IMR-90 (cell line): ENCODE measurements at regions not wholly inside any gene's neighbourhood (a gene's known extent, or its start where the extent isn't known, plus 50 kb on each side); places are given as distances from the start of the nearest gene placed in this dataset.

Source experiments
- ATAC-seq: fragments of 200-7000 bp; cut with Tn5 transposase; 2 replicates; pipeline ENCODE4 v1.9.1; 2020; ENCODE audit warnings: low read depth, mild to moderate bottlenecking, moderate library complexity
- BruUV-seq: library from RNA; stranded (reverse); fragments of 400-500 nt; replicated peaks from 2 replicates; lab custom pipeline; 2021; lab: Mats Ljungman, UMichigan
- CTCF ChIA-PET: fragments of 300-600 bp; formaldehyde crosslinking; extraction: SDS; loops from one replicate; lab custom pipeline; 2021; ENCODE audit warnings: antibody characterized with exemption; lab: Yijun Ruan, JAX
- POLR2A ChIA-PET: fragments of 300-600 bp; sonication (Branson Sonifier 250); formaldehyde crosslinking; loops from one replicate; lab custom pipeline; 2022; ENCODE audit warnings: antibody characterized with exemption; ENCODE audit not compliant: unreplicated experiment; lab: Charles Lee
- DNase-seq: peaks from one replicate; pipeline ENCODE4 v3.0.0; 2013
- H2AFZ ChIP-seq: replicated peaks from 2 replicates; pipeline ENCODE3; 2013; ENCODE audit warnings: low read length, mild to moderate bottlenecking; ENCODE audit not compliant: poor library complexity
- H2AK5ac ChIP-seq: 2 replicates; pipeline ENCODE4 v1.6.1; 2013; ENCODE audit warnings: low read depth, low read length, inconsistent platforms
- H2AK9ac ChIP-seq: replicated peaks from 2 replicates; pipeline ENCODE3; 2013; ENCODE audit warnings: mild to moderate bottlenecking, low read depth, low read length, moderate library complexity; ENCODE audit not compliant: poor library complexity
- H2BK120ac ChIP-seq: 2 replicates; pipeline ENCODE4 v1.6.1; 2013; ENCODE audit warnings: low read depth, low read length, inconsistent platforms
- H2BK15ac ChIP-seq: 3 replicates; pipeline ENCODE4 v1.6.1; 2013; ENCODE audit warnings: low read depth, low read length, inconsistent platforms
- H2BK20ac ChIP-seq: 2 replicates; pipeline ENCODE4 v1.6.1; 2013; ENCODE audit warnings: low read depth, mild to moderate bottlenecking, inconsistent platforms, low read length, moderate library complexity
- H2BK5ac ChIP-seq: 2 replicates; pipeline ENCODE4 v1.6.1; 2013; ENCODE audit warnings: mild to moderate bottlenecking, low read depth, low read length, inconsistent platforms; ENCODE audit not compliant: poor library complexity, severe bottlenecking
- H3K14ac ChIP-seq: replicated peaks from 2 replicates; pipeline ENCODE4 v1.6.1; 2013; ENCODE audit warnings: low read depth, low read length, inconsistent platforms
- H3K18ac ChIP-seq: 2 replicates; pipeline ENCODE4 v1.6.1; 2013; ENCODE audit warnings: low read depth, low read length, control low read depth
- H3K23ac ChIP-seq: 2 replicates; pipeline ENCODE4 v1.6.1; 2013; ENCODE audit warnings: low read depth, low read length, inconsistent platforms
- H3K27ac ChIP-seq: 2 replicates; pipeline ENCODE4 v1.5.1; 2013; ENCODE audit warnings: mild to moderate bottlenecking, control low read depth, low read length; ENCODE audit not compliant: insufficient read depth
- H3K27me3 ChIP-seq: 2 replicates; pipeline ENCODE4 v1.6.1; 2013; ENCODE audit warnings: low read length; ENCODE audit not compliant: control insufficient read depth, insufficient read depth
- H3K36me3 ChIP-seq: 2 replicates; pipeline ENCODE4 v1.6.1; 2013; ENCODE audit warnings: low read length, mixed read lengths; ENCODE audit not compliant: control insufficient read depth, insufficient read depth
- H3K4ac ChIP-seq: 2 replicates; pipeline ENCODE4 v1.6.1; 2013; ENCODE audit warnings: low read depth, low read length, inconsistent platforms
- H3K4me1 ChIP-seq: 2 replicates; pipeline ENCODE4 v1.6.1; 2013; ENCODE audit warnings: low read length, mixed read lengths; ENCODE audit not compliant: control insufficient read depth, insufficient read depth
- H3K4me2 ChIP-seq: 2 replicates; pipeline ENCODE4 v1.6.1; 2013; ENCODE audit warnings: low read depth, mild to moderate bottlenecking, control low read depth, low read length, moderate library complexity
- H3K4me3 ChIP-seq: 2 replicates; pipeline ENCODE4 v1.5.1; 2013; ENCODE audit warnings: low read depth, mild to moderate bottlenecking, control low read depth, low read length, moderate library complexity; ENCODE audit not compliant: insufficient read depth
- H3K56ac ChIP-seq: 2 replicates; pipeline ENCODE4 v1.6.1; 2013; ENCODE audit warnings: low read length, inconsistent platforms; ENCODE audit not compliant: insufficient read depth; ENCODE audit errors: extremely low read depth
- H3K79me1 ChIP-seq, 2 experiments: 2 replicates each; pipeline ENCODE4 v1.6.1; 2013; ENCODE audit warnings: low read length in 2 of 2, inconsistent platforms in 1 of 2, low read depth in 1 of 2
- H3K9ac ChIP-seq: 2 replicates; pipeline ENCODE4 v1.6.1; 2013; ENCODE audit warnings: low read depth, low read length, control low read depth
- H3K9me1 ChIP-seq: 2 replicates; pipeline ENCODE4 v1.6.1; 2013; ENCODE audit warnings: low read length, inconsistent platforms; ENCODE audit not compliant: insufficient read depth
- H3K9me3 ChIP-seq: 2 replicates; pipeline ENCODE4 v1.6.1; 2013; ENCODE audit warnings: low read length; ENCODE audit not compliant: control insufficient read depth, insufficient read depth
- H4K20me1 ChIP-seq: 2 replicates; pipeline ENCODE4 v1.6.1; 2013; ENCODE audit warnings: low read length, inconsistent platforms; ENCODE audit not compliant: insufficient read depth
- H4K5ac ChIP-seq: 2 replicates; pipeline ENCODE4 v1.6.1; 2013; ENCODE audit warnings: mild to moderate bottlenecking, low read depth, low read length, control low read depth
- H4K8ac ChIP-seq, 2 experiments: 2 replicates each; pipeline ENCODE4 v1.6.1; 2013; ENCODE audit warnings: low read depth in 2 of 2, low read length in 2 of 2, control low read depth in 1 of 2, inconsistent platforms in 1 of 2
- H4K91ac ChIP-seq: 2 replicates; pipeline ENCODE4 v1.6.1; 2013; ENCODE audit warnings: low read depth, low read length, inconsistent platforms; ENCODE audit not compliant: insufficient read depth
- ELK1 ChIP-seq: fragments of 150-350 bp; IDR thresholded peaks from 2 replicates; pipeline ENCODE4 v1.6.1; 2016; ENCODE audit warnings: low read depth, mild to moderate bottlenecking, low read length, moderate library complexity, borderline replicate concordance
- MXI1 ChIP-seq: IDR thresholded peaks from 2 replicates; pipeline ENCODE4 v1.6.1; 2012; ENCODE audit warnings: low read depth, mild to moderate bottlenecking, low read length, moderate library complexity, borderline replicate concordance
- NFE2L2 ChIP-seq: fragments of 150-350 bp; IDR thresholded peaks from 2 replicates; pipeline ENCODE4 v1.6.1; 2016; ENCODE audit warnings: low read depth, mild to moderate bottlenecking, low read length
- dilution Hi-C: fragments of 300-500 bp; cut with HindIII; formaldehyde crosslinking; loops from one replicate; pipeline ENCODE4 v1.14.3; 2018; ENCODE audit warnings: low sequenced_read_pairs; ENCODE audit not compliant: unreplicated experiment
- in situ Hi-C: fragments of 300-500 bp; cut with MboI; formaldehyde crosslinking; loops from 3 replicates; pipeline ENCODE4 v1.14.3; 2019; ENCODE audit warnings: low sequenced_read_pairs, inconsistent platforms, mixed read lengths
- intact Hi-C: fragments of 100-400 bp; cut with micrococcal nuclease; formaldehyde crosslinking; loops from 2 replicates; pipeline ENCODE4 v1.10.0; 2022

- no peak overlapping the region for H3K56ac ChIP-seq
- no peak for DNase-seq
Measured at GRCh38 chr5:101811466-101811865, 484.6 kb downstream of the SLCO4C1 start.

More at GRCh38 chr5:101811466-101811865, 484.6 kb downstream of the SLCO4C1 start:
- no peak overlapping the region for H3K9ac ChIP-seq
- H3K23ac ChIP-seq: no peak overlapping the region
- no peak overlapping the region for H4K5ac ChIP-seq
- no peak overlapping the region for H3K4ac ChIP-seq
- no peak overlapping the region for H2AK5ac ChIP-seq
- no peak overlapping the region for H4K8ac ChIP-seq
- H2BK20ac ChIP-seq: no peak overlapping the region
- H3K14ac ChIP-seq: no peak overlapping the region
- H2BK15ac ChIP-seq: no peak overlapping the region
- H3K4me1 ChIP-seq: no peaks in the 10 kb centered on the region
- no peaks in the 10 kb centered on the region for H4K20me1 ChIP-seq
- dilution Hi-C loops: no loop called here
- ChIA-PET POLR2A (interaction anchor here (0.6 kb wide), 1 partner anchor 10 kb away, joined by 3 read pairs; no protein-coding TSS in a partner anchor), CTCF (no interaction called here)
- H2BK120ac ChIP-seq: no peak overlapping the region
- H3K27ac ChIP-seq: no peak overlapping the region
- H3K18ac ChIP-seq: no peak overlapping the region
- H4K91ac ChIP-seq: no peak overlapping the region
- TF ChIP-seq MXI1: no peak
- TF ChIP-seq NFE2L2: no peak
- TF ChIP-seq ELK1: no peak
- in situ Hi-C loops: no loop called here
- no TSS peak for BruUV-seq
- no peak overlapping the region for H3K4me3 ChIP-seq
- no peaks in the 10 kb centered on the region for H3K36me3 ChIP-seq
- no peak overlapping the region for H2AFZ ChIP-seq
- intact Hi-C loops: no loop called here
- no peaks in the 10 kb centered on the region for H3K27me3 ChIP-seq
- no peak overlapping the region for H3K4me2 ChIP-seq
- ATAC-seq: no peak
- no peak overlapping the region for H2AK9ac ChIP-seq
- no peaks in the 10 kb centered on the region for H3K79me1 ChIP-seq
- no peak overlapping the region for H2BK5ac ChIP-seq
- no peaks in the 10 kb centered on the region for H3K9me1 ChIP-seq
- peaks cover 6% of the 10 kb centered on the region for H3K9me3 ChIP-seq
